ENCODE measurements at regions not wholly inside any gene's neighbourhood (a gene's known extent, or its start where the extent isn't known, plus 50 kb on each side); places are given as distances from the start of the nearest gene placed in this dataset.

- Histone ChIP-seq H3K4me1 (no peaks in the 10 kb centered on the region), H3K27me3 (no peaks in the 10 kb centered on the region), H3K4me3 (no peak overlapping the region), H3K36me3 (no peaks in the 10 kb centered on the region), H3K27ac (no peak overlapping the region), H3K9me3 (no peaks in the 10 kb centered on the region)
- no peak for DNase-seq
- TF ChIP-seq CTCF (IDR thresholded peaks at IDR 0.05) (no peak), POLR2A (IDR thresholded peaks at IDR 0.05) (no peak)
- intact Hi-C loops (cut with DNase I; ENCODE audit: low total_unique reads): no loop called here
These were observed 179.7 kb downstream of the RBFOX3 start for GRCh38 chr17:79431175-79431574.

GRCh38 chr17:79429864-79430494 lies 180.9 kb downstream of the RBFOX3 start:
- H3K36me3 ChIP-seq: no peaks in the 10 kb centered on the region
- no peak overlapping the region for H3K4me3 ChIP-seq
- no peaks in the 10 kb centered on the region for H3K9me3 ChIP-seq
- no peaks in the 10 kb centered on the region for H3K4me1 ChIP-seq
- no peak for DNase-seq
- no peak for TF ChIP-seq POLR2A (IDR thresholded peaks at IDR 0.05)
- TF ChIP-seq CTCF (IDR thresholded peaks at IDR 0.05): no peak
- intact Hi-C loops (cut with DNase I; ENCODE audit: low total_unique reads): no loop called here
- no peaks in the 10 kb centered on the region for H3K27me3 ChIP-seq
- no peak overlapping the region for H3K27ac ChIP-seq

- no peaks in the 10 kb centered on the region for H3K36me3 ChIP-seq
- H3K4me3 ChIP-seq: no peak overlapping the region
- intact Hi-C loops (cut with DNase I; ENCODE audit: low total_unique reads): no loop called here
- H3K27me3 ChIP-seq: no peaks in the 10 kb centered on the region
- no peak overlapping the region for H3K27ac ChIP-seq
- no peak for DNase-seq
- no peaks in the 10 kb centered on the region for H3K9me3 ChIP-seq
- TF ChIP-seq POLR2A (IDR thresholded peaks at IDR 0.05): no peak
- no peak for TF ChIP-seq CTCF (IDR thresholded peaks at IDR 0.05)
- H3K4me1 ChIP-seq: no peaks in the 10 kb centered on the region
These were observed 181.9 kb downstream of the RBFOX3 start for GRCh38 chr17:79428988-79429387.

- no peak overlapping the region for H3K4me3 ChIP-seq
- H3K4me1 ChIP-seq: no peaks in the 10 kb centered on the region
- TF ChIP-seq CTCF (IDR thresholded peaks at IDR 0.05): no peak
- no peak for TF ChIP-seq POLR2A (IDR thresholded peaks at IDR 0.05)
- H3K36me3 ChIP-seq: no peaks in the 10 kb centered on the region
- intact Hi-C loops (cut with DNase I; ENCODE audit: low total_unique reads): no loop called here
- no peak for DNase-seq
- no peaks in the 10 kb centered on the region for H3K27me3 ChIP-seq
- H3K27ac ChIP-seq: no peak overlapping the region
- no peaks in the 10 kb centered on the region for H3K9me3 ChIP-seq
These were observed 183.0 kb downstream of the RBFOX3 start for GRCh38 chr17:79427621-79428539.

GRCh38 chr17:79425686-79426085 lies 185.2 kb downstream of the RBFOX3 start:
- Histone ChIP-seq H3K9me3 (no peaks in the 10 kb centered on the region), H3K4me3 (no peak overlapping the region), H3K36me3 (no peaks in the 10 kb centered on the region), H3K27me3 (no peaks in the 10 kb centered on the region), H3K27ac (no peak overlapping the region), H3K4me1 (no peaks in the 10 kb centered on the region)
- TF ChIP-seq CTCF (IDR thresholded peaks at IDR 0.05) (no peak), POLR2A (IDR thresholded peaks at IDR 0.05) (no peak)
- intact Hi-C loops (cut with DNase I; ENCODE audit: low total_unique reads): no loop called here
- DNase-seq: no peak

Data from uterus (tissue), 3 donors.